GM21737 (cell line): ENCODE measurements at regions not wholly inside any gene's neighbourhood (a gene's known extent, or its start where the extent isn't known, plus 50 kb on each side); places are given as distances from the start of the nearest gene placed in this dataset.
"Not testable (repeated sequence)": the region's sequence is repeated elsewhere in the genome, so short reads cannot be mapped to it uniquely, and the experiment has no call there.

Experiments used
- ATAC-seq: cut with Tn5 transposase; IDR thresholded peaks from one replicate; pipeline ENCODE4 v1.9.1; 2021; ENCODE audit warnings: mild to moderate bottlenecking, moderate library complexity; ENCODE audit not compliant: unreplicated experiment

DNA sequence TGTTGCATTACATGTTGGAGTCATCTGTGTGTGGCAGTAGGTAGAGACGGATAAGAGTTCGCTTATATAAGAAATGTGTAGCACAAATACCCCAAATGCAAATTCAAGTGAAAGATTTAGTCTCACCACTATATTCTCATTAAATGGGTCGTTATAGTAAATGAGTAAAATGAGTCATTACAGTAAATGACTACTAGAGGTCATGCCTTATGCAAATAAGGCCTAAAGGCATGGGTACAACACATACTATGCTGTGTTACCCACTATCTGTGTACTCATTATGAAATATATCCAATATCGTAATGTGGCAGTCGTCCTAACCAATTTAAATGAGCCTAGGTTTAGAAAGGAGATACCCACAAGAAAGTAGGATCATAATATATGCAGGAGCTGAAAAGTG, 1603.1 kb downstream of the C4orf33 start:
- ATAC-seq: no peak

DNA sequence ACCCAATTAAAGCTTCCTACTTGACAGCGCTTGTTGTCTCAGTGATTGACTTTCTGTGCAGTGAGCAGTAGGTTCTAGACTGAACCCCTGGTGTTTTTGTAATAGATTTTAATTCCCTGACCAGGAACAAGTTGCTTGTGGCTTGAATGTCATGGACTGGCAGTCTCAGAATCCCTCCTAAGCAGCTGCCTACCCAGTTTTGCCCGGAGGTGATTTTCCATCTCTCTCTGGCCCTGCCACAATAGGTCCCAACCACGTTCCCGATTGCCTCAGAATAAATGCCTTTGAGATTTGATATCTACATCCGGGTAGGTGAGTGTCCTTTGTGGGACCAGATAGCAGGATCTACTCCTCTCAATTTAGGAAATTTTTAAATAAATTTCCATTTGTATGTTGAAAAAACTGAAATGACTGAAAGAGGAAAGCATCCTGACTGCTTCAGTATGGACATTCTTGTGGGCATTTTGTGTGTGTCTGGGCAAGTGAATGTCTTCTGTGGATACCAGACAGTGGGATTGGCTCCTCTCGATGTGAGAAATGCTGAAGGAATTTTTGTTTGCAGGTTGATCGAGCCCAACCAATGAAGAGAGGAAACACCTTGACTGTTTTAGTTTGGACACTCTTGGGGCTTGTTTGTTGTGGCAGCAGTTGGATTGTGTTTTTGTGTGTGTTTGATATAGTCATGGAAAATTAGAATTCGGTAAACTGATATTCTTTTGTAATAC, 1607.4 kb downstream of the C4orf33 start:
- no peak for ATAC-seq

DNA sequence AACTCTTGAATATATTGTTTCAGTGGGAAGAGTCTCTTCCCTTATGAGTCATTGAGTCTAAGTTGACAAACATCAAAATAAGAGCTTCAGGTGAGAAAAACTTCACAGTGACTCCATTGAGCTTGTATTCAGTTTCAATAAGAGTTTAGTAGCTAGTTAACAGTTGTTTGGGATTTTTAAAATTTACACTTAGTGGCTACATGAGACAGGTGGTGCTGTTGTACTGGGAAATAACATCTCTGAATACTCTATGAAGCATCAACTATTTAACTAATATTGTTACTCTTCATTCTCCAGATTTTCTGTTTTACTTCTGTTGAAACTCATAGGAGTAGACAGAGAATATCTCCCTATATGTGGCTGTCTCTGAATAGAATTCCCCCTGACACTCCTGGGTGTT, 1609.1 kb downstream of the C4orf33 start:
- ATAC-seq: no peak

GRCh38 chr4:130712038-130712437, 1616.1 kb downstream of the C4orf33 start:
- ATAC-seq: no peak

DNA sequence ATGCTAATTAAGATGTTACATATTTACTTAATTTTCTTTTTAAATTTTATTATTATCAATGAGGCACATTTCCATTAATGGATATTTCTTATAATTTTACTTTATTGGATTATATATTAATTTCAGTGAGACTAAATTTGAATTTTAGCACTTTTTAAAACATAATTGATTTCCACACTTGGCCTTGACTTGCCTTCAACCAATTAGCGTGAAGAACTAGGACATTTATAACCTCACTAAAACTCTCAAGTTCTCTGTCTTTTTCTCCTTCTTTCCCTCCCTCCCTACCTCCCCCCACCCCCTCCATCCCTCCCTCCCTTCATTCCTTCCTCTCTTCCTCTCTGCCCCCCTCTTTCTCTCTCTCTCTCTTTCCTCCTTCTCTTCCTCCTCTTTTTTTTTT, 1618.1 kb downstream of the C4orf33 start:
- no peak for ATAC-seq

DNA sequence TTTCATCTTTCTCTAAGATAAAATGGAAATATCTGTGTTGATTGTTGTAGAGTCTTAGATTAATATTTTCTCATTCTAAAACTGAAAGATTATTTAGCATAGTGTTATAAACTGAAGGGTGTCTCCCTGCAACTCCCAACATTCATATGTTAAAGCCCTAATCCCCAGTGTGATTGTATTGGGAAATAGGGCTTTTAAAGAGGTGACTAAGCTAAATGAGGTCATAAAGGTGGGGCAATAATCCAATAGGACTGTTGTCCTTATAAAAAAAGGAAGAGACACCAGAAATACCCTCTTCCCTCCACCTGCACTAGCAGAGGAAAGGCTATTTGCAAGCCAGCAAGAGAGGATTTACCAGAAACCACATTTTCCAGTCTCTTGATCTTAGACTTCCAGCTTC, 1626.4 kb downstream of the C4orf33 start:
- ATAC-seq: no peak

GRCh38 chr4:130736436-130737185, 1640.7 kb downstream of the C4orf33 start:
- no peak for ATAC-seq

DNA sequence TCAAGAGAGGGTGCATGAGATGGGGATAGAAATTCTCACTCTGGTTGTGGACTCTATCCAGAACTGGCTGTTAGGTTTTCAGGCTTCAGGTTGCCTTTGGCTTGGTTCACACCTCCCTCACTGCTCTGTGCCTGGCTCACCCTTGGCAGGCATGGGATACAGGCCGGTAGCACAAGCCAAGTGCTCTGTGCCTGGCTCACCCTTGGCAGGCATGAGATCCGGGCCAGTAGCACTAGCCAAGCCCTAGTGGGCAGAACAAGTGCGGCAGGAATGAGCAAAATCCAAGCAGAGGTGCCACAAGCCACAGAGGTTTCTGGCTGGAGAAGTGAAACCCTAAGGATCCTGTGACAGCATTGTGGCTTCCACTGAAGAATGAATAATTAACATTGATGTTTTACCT, 1642.3 kb downstream of the C4orf33 start:
- no peak for ATAC-seq

GRCh38 chr4:130747842-130748241, 1651.9 kb downstream of the C4orf33 start:
- no peak for ATAC-seq

- no peak for ATAC-seq
Observed at GRCh38 chr4:130753926-130754325, 1658.0 kb downstream of the C4orf33 start.

- ATAC-seq: no peak
Observed at GRCh38 chr4:130760246-130760645, 1664.3 kb downstream of the C4orf33 start.

DNA sequence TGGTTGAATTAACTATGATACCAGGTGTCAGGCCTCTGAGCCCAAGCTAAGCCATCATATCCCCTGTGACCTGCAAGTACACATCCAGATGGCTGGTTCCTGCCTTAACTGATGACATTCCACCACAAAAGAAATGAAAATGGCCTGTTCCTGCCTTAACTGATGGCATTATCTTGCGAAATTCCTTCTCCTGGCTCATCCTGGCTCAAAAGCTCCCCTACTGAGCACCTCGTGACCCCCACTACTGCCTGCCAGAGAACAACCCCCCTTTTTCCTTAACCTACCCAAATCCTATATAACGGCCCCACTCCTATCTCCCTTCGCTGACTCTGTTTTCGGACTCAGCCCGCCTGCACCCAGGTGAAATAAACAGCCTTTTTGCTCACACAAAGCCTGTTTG, 1671.4 kb downstream of the C4orf33 start:
- not testable (repeated sequence) for ATAC-seq

DNA sequence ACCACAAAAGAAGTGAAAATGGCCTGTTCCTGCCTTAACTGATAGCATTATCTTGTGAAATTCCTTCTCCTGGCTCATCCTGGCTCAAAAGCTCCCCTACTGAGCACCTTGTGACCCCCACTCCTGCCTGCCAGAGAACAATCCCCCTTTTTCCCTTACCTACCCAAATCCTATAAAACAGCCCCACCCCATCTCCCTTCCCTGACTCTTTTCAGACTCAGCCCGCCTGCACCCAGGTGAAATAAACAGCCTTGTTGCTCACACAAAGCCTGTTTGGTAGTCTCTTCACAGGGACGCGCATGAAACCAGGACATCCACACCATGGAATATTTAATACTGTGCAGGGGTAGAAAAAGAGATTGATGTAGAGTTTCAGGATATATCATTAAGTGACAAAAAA, 1677.0 kb downstream of the C4orf33 start:
- not testable (repeated sequence) for ATAC-seq

- no peak for ATAC-seq
Observed at GRCh38 chr4:130808492-130808891, 1712.5 kb downstream of the C4orf33 start.

GRCh38 chr4:130812117-130812765, 1716.3 kb downstream of the C4orf33 start:
- ATAC-seq: no peak

DNA sequence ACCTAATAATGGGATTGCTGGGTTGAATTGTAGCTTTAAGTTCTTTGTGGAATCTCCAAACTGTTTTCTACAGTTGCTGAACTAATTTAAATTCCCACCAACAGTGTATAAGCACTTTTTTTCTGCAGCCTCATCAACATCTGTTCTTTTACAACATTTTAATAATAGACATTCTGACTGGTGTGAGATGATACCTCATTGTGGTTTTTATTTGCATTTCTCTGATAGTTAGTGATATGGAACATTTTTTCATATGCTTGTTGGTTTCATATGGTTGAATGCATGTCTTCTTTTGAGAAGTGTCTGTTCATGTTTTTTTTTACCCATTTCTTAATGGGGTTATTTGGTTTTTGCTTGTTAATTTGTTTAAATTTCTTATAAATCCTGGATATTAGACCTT, 1718.9 kb downstream of the C4orf33 start:
- ATAC-seq: no peak

DNA sequence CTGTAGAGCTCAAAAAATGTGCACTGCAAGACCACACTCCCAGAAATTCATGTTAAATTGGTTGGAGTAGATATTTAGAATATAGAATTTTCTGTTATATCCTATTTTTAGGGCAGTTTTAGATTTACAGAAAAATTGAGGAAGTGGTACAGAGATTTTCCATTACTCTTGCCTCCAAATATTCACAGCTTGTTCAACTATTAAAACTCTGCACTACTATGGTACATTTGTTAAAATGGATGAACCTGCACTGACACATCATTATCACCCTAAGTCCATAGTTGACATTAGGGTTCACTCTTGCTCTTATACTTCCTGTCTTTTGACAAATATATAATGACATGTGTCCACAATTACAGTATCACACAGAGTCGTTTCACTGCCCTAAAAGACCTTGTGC, 1724.5 kb downstream of the C4orf33 start:
- ATAC-seq: no peak

DNA sequence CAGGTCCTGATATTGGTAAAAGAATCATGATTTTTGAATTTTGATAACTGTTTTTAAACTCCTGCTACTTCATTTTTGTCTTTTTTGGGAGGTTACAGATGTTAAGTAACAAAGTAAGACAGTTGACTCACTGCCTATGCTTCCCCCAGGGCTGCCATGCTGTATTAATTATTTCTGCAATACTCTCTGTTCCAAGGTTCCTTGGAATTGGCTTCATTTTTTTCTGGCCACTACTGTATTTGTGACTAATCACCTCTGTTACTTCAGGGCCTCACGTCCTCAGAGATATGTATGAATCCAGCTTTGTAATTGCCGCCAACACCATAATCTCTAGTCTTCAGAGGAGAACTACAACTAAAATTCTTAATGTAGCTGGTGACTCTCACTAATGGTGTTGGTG, 1729.3 kb downstream of the C4orf33 start:
- ATAC-seq: no peak

DNA sequence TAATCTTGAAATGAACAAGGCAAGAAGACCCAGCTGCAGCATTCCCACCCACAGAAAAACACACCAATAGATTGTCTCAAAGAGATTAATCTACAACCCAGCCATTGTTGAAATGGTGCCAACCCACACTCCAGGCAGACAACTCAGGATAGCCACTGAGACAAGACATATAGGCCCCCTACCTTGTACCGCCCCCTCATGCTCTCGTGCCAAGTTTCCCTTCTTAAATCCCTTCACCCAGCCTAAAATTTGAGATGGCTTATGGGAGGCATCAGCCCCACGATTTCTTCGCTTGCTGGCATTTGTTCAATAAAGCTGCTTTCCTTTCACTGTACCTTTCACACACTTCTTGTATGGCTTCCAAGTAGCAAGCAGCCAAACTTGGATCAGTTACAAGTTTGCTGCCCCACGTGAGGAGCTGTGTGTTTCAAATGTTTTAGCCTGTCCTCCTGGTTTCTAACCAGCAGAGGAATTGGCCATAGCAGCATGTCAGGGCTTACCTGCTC, 1754.1 kb downstream of the C4orf33 start:
- no peak for ATAC-seq

DNA sequence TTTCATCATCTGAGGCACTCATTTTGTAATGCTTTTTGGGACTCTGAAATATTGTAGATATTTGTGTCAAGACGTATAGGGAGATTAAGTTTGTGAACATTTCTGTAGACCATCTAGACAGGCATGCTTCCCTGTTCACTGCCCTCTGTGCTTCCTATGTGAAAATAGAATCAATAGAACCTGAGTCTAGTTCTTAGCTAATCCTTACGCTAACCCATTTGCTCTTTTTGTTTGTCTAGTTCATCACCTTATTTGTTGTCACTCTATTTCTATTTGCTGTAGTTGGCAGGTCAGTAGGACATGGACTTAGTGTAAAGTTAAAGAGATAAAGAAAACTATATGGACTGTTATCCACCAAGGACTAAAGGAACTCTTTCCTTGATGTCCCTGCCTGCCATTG, 1755.2 kb downstream of the C4orf33 start:
- ATAC-seq: no peak

DNA sequence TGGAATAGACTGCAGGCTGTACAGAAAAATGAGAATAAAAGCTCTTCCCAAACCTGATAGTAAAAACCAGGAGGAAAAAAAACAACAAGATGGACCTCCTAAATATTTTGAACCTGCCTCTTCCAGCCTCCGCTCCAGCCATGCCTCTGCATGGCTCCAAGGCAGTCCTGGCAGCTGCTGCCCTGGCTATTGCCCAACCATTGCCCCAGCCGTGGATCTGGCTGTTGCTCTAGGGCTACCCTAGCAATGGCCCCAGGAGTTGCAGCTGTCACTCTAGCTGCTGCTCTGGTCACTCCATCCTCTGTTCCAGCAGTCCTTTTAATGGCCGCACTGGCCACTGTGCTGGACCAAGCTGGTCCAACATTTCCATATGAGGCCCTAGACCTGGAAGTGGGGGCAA, 1756.0 kb downstream of the C4orf33 start:
- ATAC-seq: no peak

DNA sequence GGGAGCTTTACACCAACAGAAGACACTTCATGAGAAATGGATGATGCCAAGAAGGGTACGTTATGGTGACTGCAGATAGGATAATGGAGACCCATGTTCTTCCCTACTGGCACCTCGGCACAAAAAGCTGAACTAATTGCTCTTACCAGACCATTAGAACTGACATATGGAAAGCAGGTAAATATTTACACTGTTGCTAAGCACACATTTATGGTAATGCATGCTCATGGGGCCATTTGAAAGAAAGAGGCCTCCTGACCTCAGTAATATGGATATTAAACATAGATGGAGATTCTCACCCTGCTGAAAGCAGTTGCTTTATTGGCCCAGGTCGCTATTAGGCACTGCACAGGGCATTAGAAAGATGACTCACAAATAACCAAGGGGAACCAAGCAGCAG, 1759.6 kb downstream of the C4orf33 start:
- ATAC-seq: no peak
